Hepatocyte (in vitro differentiated cells): ENCODE measurements at regions not wholly inside any gene's neighbourhood (a gene's known extent, or its start where the extent isn't known, plus 50 kb on each side); places are given as distances from the start of the nearest gene placed in this dataset.
A peak's percentile ranks its signal among the peaks of the same experiment; 100 is the strongest.

Experiments
- DNase-seq: peaks from one replicate; pipeline ENCODE4 v3.0.0-alpha.2; 2016; ENCODE audit warnings: low spot score
- H2AFZ ChIP-seq: fragments of 200-600 bp; sonication (generic); 2 replicates; pipeline ENCODE4 v1.6.0; 2016; ENCODE audit warnings: antibody characterized with exemption, mild to moderate bottlenecking
- H3K27ac ChIP-seq: fragments of 200-600 bp; sonication (generic); 2 replicates; pipeline ENCODE4 v1.5.1; 2016; ENCODE audit warnings: mild to moderate bottlenecking
- H3K27me3 ChIP-seq: fragments of 200-600 bp; sonication (generic); 2 replicates; pipeline ENCODE4 v1.6.1; 2016
- H3K36me3 ChIP-seq: fragments of 200-600 bp; sonication (generic); replicated peaks from 2 replicates; pipeline ENCODE4 v1.5.1; 2016; ENCODE audit warnings: low read depth; ENCODE audit not compliant: insufficient read depth
- H3K4me1 ChIP-seq: fragments of 200-600 bp; sonication (generic); 2 replicates; pipeline ENCODE4 v1.5.1; 2016; ENCODE audit warnings: mild to moderate bottlenecking, moderate library complexity; ENCODE audit not compliant: insufficient read depth
- H3K4me2 ChIP-seq: fragments of 200-600 bp; sonication (generic); 2 replicates; pipeline ENCODE4 v1.6.0; 2016
- H3K4me3 ChIP-seq: fragments of 200-600 bp; sonication (generic); 2 replicates; pipeline ENCODE4 v1.5.1; 2016; ENCODE audit warnings: mild to moderate bottlenecking
- H3K79me2 ChIP-seq: fragments of 200-600 bp; sonication (generic); 2 replicates; pipeline ENCODE4 v1.6.0; 2017; ENCODE audit warnings: mild to moderate bottlenecking
- H3K9me2 ChIP-seq: fragments of 200-600 bp; sonication (generic); replicated peaks from 2 replicates; pipeline ENCODE4 v1.6.0; 2017; ENCODE audit warnings: mild to moderate bottlenecking; ENCODE audit not compliant: insufficient read depth
- H3K9me3 ChIP-seq: fragments of 200-600 bp; sonication (generic); 2 replicates; pipeline ENCODE4 v1.5.1; 2016; ENCODE audit warnings: low read depth, mild to moderate bottlenecking
- H4K20me1 ChIP-seq: fragments of 200-600 bp; sonication (generic); 2 replicates; pipeline ENCODE4 v1.6.0; 2016; ENCODE audit warnings: mild to moderate bottlenecking; ENCODE audit not compliant: insufficient read depth, poor library complexity, severe bottlenecking
- CTCF ChIP-seq: fragments of 200-600 bp; sonication (generic); IDR thresholded peaks from 2 replicates; pipeline ENCODE4 v1.5.1; 2016; ENCODE audit warnings: antibody characterized with exemption, mild to moderate bottlenecking; ENCODE audit not compliant: poor library complexity
- EZH2 ChIP-seq: fragments of 200-600 bp; sonication (generic); IDR thresholded peaks from 2 replicates; pipeline ENCODE4 v1.6.1; 2016; ENCODE audit warnings: antibody characterized with exemption, mild to moderate bottlenecking, borderline replicate concordance
- EZH2phosphoT487 ChIP-seq: fragments of 200-600 bp; sonication (generic); IDR thresholded peaks from one replicate; pipeline ENCODE4 v1.6.1; 2018; ENCODE audit warnings: antibody characterized with exemption, mild to moderate bottlenecking, low read depth, moderate library complexity; ENCODE audit not compliant: unreplicated experiment, severe bottlenecking
- whole genome bisulfite sequencing: methylation state at CpG from one replicate; pipeline ENCODE4 v1.1.6; 2016; ENCODE audit warnings: low lambda C conversion rate; ENCODE audit errors: missing lambda C conversion rate; 5-methylcytosine and 5-hydroxymethylcytosine counted together

GRCh38 chr2:66895206-66895605 is 460.3 kb downstream of the MEIS1 start:
- WGBS, result 81% methylated on average over 2 of the region's 2 CpGs

GRCh38 chr2:66896131-66896530 is 461.2 kb downstream of the MEIS1 start:
- no peaks in the 10 kb centered on the region for H4K20me1 ChIP-seq
- no peak overlapping the region for H3K4me2 ChIP-seq
- no peaks in the 10 kb centered on the region for H3K79me2 ChIP-seq
- TF ChIP-seq EZH2, result no peak
- no peak for DNase-seq
- no peak overlapping the region for H3K27ac ChIP-seq
- H2AFZ ChIP-seq, result no peak overlapping the region
- no peaks in the 10 kb centered on the region for H3K9me2 ChIP-seq
- no peak overlapping the region for H3K4me3 ChIP-seq
- H3K36me3 ChIP-seq, result no peaks in the 10 kb centered on the region
- no peaks in the 10 kb centered on the region for H3K27me3 ChIP-seq
- no peaks in the 10 kb centered on the region for H3K9me3 ChIP-seq
- H3K4me1 ChIP-seq, result no peaks in the 10 kb centered on the region

More at GRCh38 chr2:66895206-66895605, 460.3 kb downstream of the MEIS1 start:
- Histone ChIP-seq H3K4me1 (no peaks in the 10 kb centered on the region), H3K9me2 (no peaks in the 10 kb centered on the region), H4K20me1 (no peaks in the 10 kb centered on the region), H3K27ac (no peak overlapping the region), H3K27me3 (no peaks in the 10 kb centered on the region), H3K9me3 (no peaks in the 10 kb centered on the region), H3K36me3 (no peaks in the 10 kb centered on the region), H2AFZ (no peak overlapping the region), H3K79me2 (no peaks in the 10 kb centered on the region), H3K4me3 (no peak overlapping the region), H3K4me2 (no peak overlapping the region)
- DNase-seq, result no peak
- no peak for TF ChIP-seq EZH2
- no peak for TF ChIP-seq EZH2phosphoT487
- TF ChIP-seq CTCF, result no peak

GRCh38 chr2:66897181-66897580 is 462.3 kb downstream of the MEIS1 start:
- Histone ChIP-seq H3K4me2 (no peak overlapping the region), H3K9me3 (no peaks in the 10 kb centered on the region), H2AFZ (no peak overlapping the region), H4K20me1 (no peaks in the 10 kb centered on the region), H3K27ac (peak overlapping the region; percentile 32), H3K9me2 (no peaks in the 10 kb centered on the region), H3K4me1 (no peaks in the 10 kb centered on the region), H3K79me2 (no peaks in the 10 kb centered on the region), H3K4me3 (no peak overlapping the region), H3K36me3 (no peaks in the 10 kb centered on the region), H3K27me3 (no peaks in the 10 kb centered on the region)
- 85% methylated on average over 1 of the region's 1 CpG for WGBS
- TF ChIP-seq EZH2, result no peak
- TF ChIP-seq CTCF, result no peak
- TF ChIP-seq EZH2phosphoT487, result no peak
- no peak for DNase-seq

- H3K4me1 ChIP-seq, result no peaks in the 10 kb centered on the region
- no peak overlapping the region for H3K4me3 ChIP-seq
- peak overlapping the region; percentile 30 for H3K27ac ChIP-seq
- no peak overlapping the region for H3K4me2 ChIP-seq
- TF ChIP-seq EZH2phosphoT487, result no peak
- no peak for TF ChIP-seq EZH2
- no peak for TF ChIP-seq CTCF
- 60% methylated on average over 2 of the region's 2 CpGs for WGBS
- H4K20me1 ChIP-seq, result no peaks in the 10 kb centered on the region
- no peak for DNase-seq
- H3K79me2 ChIP-seq, result no peaks in the 10 kb centered on the region
- no peaks in the 10 kb centered on the region for H3K36me3 ChIP-seq
- no peaks in the 10 kb centered on the region for H3K9me3 ChIP-seq
- no peaks in the 10 kb centered on the region for H3K27me3 ChIP-seq
- H2AFZ ChIP-seq, result no peak overlapping the region
- H3K9me2 ChIP-seq, result no peaks in the 10 kb centered on the region
These were observed 462.8 kb downstream of the MEIS1 start for GRCh38 chr2:66897691-66898150.
